HepG2 (cell line): ENCODE measurements at regions not wholly inside any gene's neighbourhood (a gene's known extent, or its start where the extent isn't known, plus 50 kb on each side); places are given as distances from the start of the nearest gene placed in this dataset.
A peak's percentile ranks its signal among the peaks of the same experiment; 100 is the strongest.

Experiments used
- GATAD1 ChIP-seq: IDR thresholded peaks from 2 replicates; pipeline ENCODE4 v1.6.1; 2016; ENCODE audit warnings: missing genetic modification reagents, missing compliant biosample characterization
- KDM1A ChIP-seq: IDR thresholded peaks from 2 replicates; pipeline ENCODE4 v1.6.1; 2016; ENCODE audit warnings: missing compliant biosample characterization
- KLF6 ChIP-seq: IDR thresholded peaks from 2 replicates; pipeline ENCODE4 v1.8.0; 2016; ENCODE audit warnings: missing biosample characterization, missing genetic modification reagents
- MXI1 ChIP-seq: IDR thresholded peaks from 3 replicates; pipeline ENCODE4 v1.6.1; 2012; ENCODE audit warnings: low read depth, low read length, inconsistent platforms, borderline replicate concordance
- NFE2L2 ChIP-seq: fragments of 150-350 bp; IDR thresholded peaks from 2 replicates; pipeline ENCODE4 v1.6.1; 2014; ENCODE audit warnings: low read length
- POLR2A ChIP-seq, 2 experiments: IDR thresholded peaks; 2 replicates each; pipeline ENCODE4 v1.6.1; 2011; ENCODE audit warnings: low read depth in 2 of 2, low read length in 2 of 2, mild to moderate bottlenecking in 1 of 2, moderate library complexity in 1 of 2; ENCODE audit not compliant: insufficient read depth in 1 of 2
- RAD21 ChIP-seq: fragments of 450-650 bp; formaldehyde crosslinking; IDR thresholded peaks from 2 replicates; pipeline ENCODE4 v1.5.0; 2020; ENCODE audit warnings: mild to moderate bottlenecking
- TAF1 ChIP-seq: sonication (generic); formaldehyde crosslinking; IDR thresholded peaks from 2 replicates; pipeline ENCODE4 v1.4.0; 2020; ENCODE audit warnings: missing genetic modification reagents
- TCF12 ChIP-seq, 2 experiments: fragments of 450-650 bp in 1 of 2; sonication (generic) in 1 of 2; formaldehyde crosslinking in 1 of 2; IDR thresholded peaks; 2 replicates each; pipeline versions ENCODE4 v1.6.1 to v1.8.0; 2017 to 2022; ENCODE audit warnings: antibody characterized with exemption in 1 of 2, mild to moderate bottlenecking in 1 of 2, missing genetic modification reagents in 1 of 2, moderate library complexity in 1 of 2
- ZNF225 ChIP-seq: sonication (generic); formaldehyde crosslinking; IDR thresholded peaks from 2 replicates; pipeline ENCODE4 v1.4.0; 2020; ENCODE audit warnings: mild to moderate bottlenecking, missing genetic modification reagents
- ZNF546 ChIP-seq: sonication (generic); formaldehyde crosslinking; conservative IDR thresholded peaks from 2 replicates; pipeline ENCODE4 v1.8.1; 2023; ENCODE audit warnings: mild to moderate bottlenecking, missing genetic modification reagents
- ZNF878 ChIP-seq: sonication (generic); formaldehyde crosslinking; IDR thresholded peaks from 2 replicates; pipeline ENCODE4 v1.8.1; 2023; ENCODE audit warnings: mild to moderate bottlenecking, missing genetic modification reagents, moderate library complexity
- TF ChIP-seq, protein P1 (sequence below): sonication (generic); formaldehyde crosslinking; IDR thresholded peaks from 2 replicates; pipeline ENCODE4 v1.5.0; 2020; ENCODE audit warnings: mild to moderate bottlenecking, missing genetic modification reagents, moderate library complexity
- TF ChIP-seq, protein P2 (sequence below): sonication (generic); formaldehyde crosslinking; IDR thresholded peaks from 2 replicates; pipeline ENCODE4 v1.4.0; 2020; ENCODE audit warnings: missing genetic modification reagents

DNA sequence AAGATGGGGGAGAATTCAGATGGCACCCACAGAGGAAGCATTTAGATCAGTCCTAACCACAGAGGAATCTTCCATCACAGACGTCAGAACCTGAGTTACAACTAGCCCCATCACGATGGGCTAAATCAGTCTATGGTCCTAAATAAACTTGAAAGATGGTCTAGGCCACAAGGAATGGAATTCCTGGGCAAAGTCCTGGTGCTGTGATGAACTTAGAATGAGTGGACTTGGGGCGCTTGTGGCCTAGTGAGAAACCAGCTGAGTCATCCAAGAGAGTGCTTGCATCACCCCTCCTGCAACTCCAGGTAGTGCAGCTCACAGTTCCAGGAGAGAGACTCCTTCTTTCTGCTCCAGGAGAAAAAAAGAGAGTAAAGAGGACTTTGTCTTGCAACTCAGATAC is 722.9 kb upstream of the RGMB start:
- TF ChIP-seq KLF6 (CRISPR knock-in tag) = no peak
- TF ChIP-seq ZNF546 = no peak
- TF ChIP-seq TCF12 (IDR thresholded peaks at IDR 0.05) = no peak
- no peak for TF ChIP-seq TCF12 (CRISPR knock-in tag; IDR thresholded peaks at IDR 0.05)
- TF ChIP-seq, protein P1, sequence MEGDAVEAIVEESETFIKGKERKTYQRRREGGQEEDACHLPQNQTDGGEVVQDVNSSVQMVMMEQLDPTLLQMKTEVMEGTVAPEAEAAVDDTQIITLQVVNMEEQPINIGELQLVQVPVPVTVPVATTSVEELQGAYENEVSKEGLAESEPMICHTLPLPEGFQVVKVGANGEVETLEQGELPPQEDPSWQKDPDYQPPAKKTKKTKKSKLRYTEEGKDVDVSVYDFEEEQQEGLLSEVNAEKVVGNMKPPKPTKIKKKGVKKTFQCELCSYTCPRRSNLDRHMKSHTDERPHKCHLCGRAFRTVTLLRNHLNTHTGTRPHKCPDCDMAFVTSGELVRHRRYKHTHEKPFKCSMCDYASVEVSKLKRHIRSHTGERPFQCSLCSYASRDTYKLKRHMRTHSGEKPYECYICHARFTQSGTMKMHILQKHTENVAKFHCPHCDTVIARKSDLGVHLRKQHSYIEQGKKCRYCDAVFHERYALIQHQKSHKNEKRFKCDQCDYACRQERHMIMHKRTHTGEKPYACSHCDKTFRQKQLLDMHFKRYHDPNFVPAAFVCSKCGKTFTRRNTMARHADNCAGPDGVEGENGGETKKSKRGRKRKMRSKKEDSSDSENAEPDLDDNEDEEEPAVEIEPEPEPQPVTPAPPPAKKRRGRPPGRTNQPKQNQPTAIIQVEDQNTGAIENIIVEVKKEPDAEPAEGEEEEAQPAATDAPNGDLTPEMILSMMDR (CRISPR knock-in tag) = no peak
- TF ChIP-seq RAD21 = no peak
- TF ChIP-seq POLR2A (IDR thresholded peaks at IDR 0.05; ENCODE audit: insufficient read depth in 1 of 2, low read depth in 2 of 2, low read length in 2 of 2) = no peak
- TF ChIP-seq MXI1 = no peak
- TF ChIP-seq, protein P2, sequence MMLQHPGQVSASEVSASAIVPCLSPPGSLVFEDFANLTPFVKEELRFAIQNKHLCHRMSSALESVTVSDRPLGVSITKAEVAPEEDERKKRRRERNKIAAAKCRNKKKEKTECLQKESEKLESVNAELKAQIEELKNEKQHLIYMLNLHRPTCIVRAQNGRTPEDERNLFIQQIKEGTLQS = no peak
- no peak for TF ChIP-seq TAF1 (CRISPR knock-in tag)
- peak; percentile 58; the same call in 1 of the 2 replicates for TF ChIP-seq NFE2L2
- no peak for TF ChIP-seq KDM1A (CRISPR knock-in tag)
- TF ChIP-seq ZNF878 (CRISPR knock-in tag) = no peak
- no peak for TF ChIP-seq ZNF225
- no peak for TF ChIP-seq GATAD1 (CRISPR knock-in tag)
